GM12892 (cell line): ENCODE measurements at regions not wholly inside any gene's neighbourhood (a gene's known extent, or its start where the extent isn't known, plus 50 kb on each side); places are given as distances from the start of the nearest gene placed in this dataset.

Source experiments
- POLR2A ChIP-seq: IDR thresholded peaks from 2 replicates; pipeline ENCODE4 v1.6.1; 2011; ENCODE audit warnings: low read depth, low read length, control low read depth
- POLR2AphosphoS5 ChIP-seq: IDR thresholded peaks from 2 replicates; pipeline ENCODE4 v1.6.1; 2011; ENCODE audit warnings: low read depth, low read length, control low read depth
- TAF1 ChIP-seq: IDR thresholded peaks from 2 replicates; pipeline ENCODE4 v1.6.1; 2011; ENCODE audit warnings: low read depth, mild to moderate bottlenecking, control low read depth, low read length, borderline replicate concordance

DNA sequence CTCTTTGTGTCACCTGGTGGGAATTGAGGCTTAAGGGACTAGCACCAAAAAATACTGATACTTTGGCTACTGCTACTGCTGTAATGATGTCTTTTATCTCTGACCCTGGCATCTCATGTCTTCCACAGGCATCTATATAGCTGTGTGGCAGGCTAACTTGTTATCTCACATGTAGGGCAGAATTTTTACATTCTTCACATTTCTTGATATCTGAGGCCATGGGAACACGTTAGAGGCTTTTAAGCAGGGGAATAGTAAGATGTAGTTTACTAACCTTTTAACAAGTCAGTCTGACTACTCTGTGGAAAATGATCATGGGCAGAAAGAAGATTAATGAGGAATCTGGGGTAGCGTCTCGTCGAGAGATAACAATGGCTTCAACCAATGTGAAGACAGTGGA is 498.4 kb downstream of the PCNX1 start:
- TF ChIP-seq POLR2AphosphoS5 (no peak), POLR2A (no peak), TAF1 (no peak)
